Endothelial cell of umbilical vein (primary cell): ENCODE measurements at regions not wholly inside any gene's neighbourhood (a gene's known extent, or its start where the extent isn't known, plus 50 kb on each side); places are given as distances from the start of the nearest gene placed in this dataset.

Experiments
- BruUV-seq: library from RNA; stranded (reverse); fragments of 400-500 nt; replicated peaks from 2 replicates; lab custom pipeline; 2021; lab: Mats Ljungman, UMichigan
- CTCF ChIA-PET: fragments of 300-600, 350-600 bp; sonication (Branson Sonifier 250); formaldehyde crosslinking; loops from one replicate; lab custom pipeline; 2021; ENCODE audit warnings: antibody characterized with exemption, inconsistent platforms; lab: Charles Lee
- POLR2A ChIA-PET: fragments of 300-600, 350-600 bp; sonication (Branson Sonifier 250); formaldehyde crosslinking; loops from one replicate; lab custom pipeline; 2021; ENCODE audit warnings: antibody characterized with exemption, inconsistent platforms; lab: Charles Lee
- DNase-seq: peaks from one replicate; pipeline ENCODE4 v3.0.0-alpha.2; 2011; ENCODE audit warnings: low read depth, low spot score
- FAIRE-seq: peaks from 2 replicates; lab custom pipeline; 2011; peaks lifted over from hg19 to GRCh38; lab: Jason Lieb, UNC
- H2AFZ ChIP-seq: 2 replicates; pipeline ENCODE4 v1.6.0; 2012; ENCODE audit warnings: low read depth, low read length, control low read depth, inconsistent platforms
- H3K27ac ChIP-seq: 2 replicates; pipeline ENCODE4 v1.5.1; 2011; ENCODE audit warnings: low read depth, mild to moderate bottlenecking, control low read depth, low read length, moderate library complexity; ENCODE audit not compliant: insufficient read depth
- H3K27me3 ChIP-seq, 2 experiments: 2 replicates each; pipeline versions ENCODE4 v1.6.0 to v1.6.1; 2011; ENCODE audit warnings: low read length in 2 of 2, mixed read lengths in 1 of 2; ENCODE audit not compliant: control insufficient read depth in 2 of 2, insufficient read depth in 2 of 2
- H3K36me3 ChIP-seq, 2 experiments: 2 replicates in 1 of 2; 3 replicates in 1 of 2; pipeline ENCODE4 v1.5.1; 2011; ENCODE audit warnings: low read length in 2 of 2, mild to moderate bottlenecking in 1 of 2, moderate library complexity in 1 of 2; ENCODE audit not compliant: control insufficient read depth in 2 of 2, insufficient read depth in 2 of 2; ENCODE audit errors: extremely low read depth in 1 of 2
- H3K4me1 ChIP-seq: 3 replicates; pipeline ENCODE4 v1.5.1; 2011; ENCODE audit warnings: mild to moderate bottlenecking, low read length; ENCODE audit not compliant: control insufficient read depth, insufficient read depth; ENCODE audit errors: extremely low read depth
- H3K4me2 ChIP-seq: 2 replicates; pipeline ENCODE4 v1.6.1; 2011; ENCODE audit warnings: low read length, control low read depth, mixed read lengths; ENCODE audit not compliant: insufficient read depth
- H3K4me3 ChIP-seq, 3 experiments: fragments of 200-600 bp in 1 of 3; sonication (generic), shearing (Covaris generic) in 1 of 3; replicated peaks in 1 of 3; 2 replicates each; pipeline ENCODE4 v1.5.1; 2011 to 2016; ENCODE audit warnings: control low read depth in 3 of 3, low read length in 3 of 3, mild to moderate bottlenecking in 2 of 3, inconsistent platforms in 1 of 3, low read depth in 1 of 3, moderate library complexity in 1 of 3; ENCODE audit not compliant: insufficient read depth in 1 of 3
- H3K79me2 ChIP-seq: 2 replicates; pipeline ENCODE4 v1.6.0; 2012; ENCODE audit warnings: low read length, inconsistent platforms; ENCODE audit not compliant: control insufficient read depth, insufficient read depth
- H3K9ac ChIP-seq: replicated peaks from 2 replicates; pipeline ENCODE3; 2011; ENCODE audit warnings: low read length, control low read depth; ENCODE audit not compliant: insufficient read depth; ENCODE audit errors: extremely low read depth
- H3K9me1 ChIP-seq: replicated peaks from 3 replicates; pipeline ENCODE4 v1.6.0; 2011; ENCODE audit warnings: mild to moderate bottlenecking, low read length; ENCODE audit not compliant: control insufficient read depth, insufficient read depth; ENCODE audit errors: extremely low read depth
- H3K9me3 ChIP-seq: replicated peaks from 2 replicates; pipeline ENCODE4 v1.5.1; 2012; ENCODE audit warnings: low read length, inconsistent platforms; ENCODE audit not compliant: control insufficient read depth, insufficient read depth
- H4K20me1 ChIP-seq: replicated peaks from 2 replicates; pipeline ENCODE3; 2011; ENCODE audit warnings: mild to moderate bottlenecking, low read length; ENCODE audit not compliant: control insufficient read depth, insufficient read depth; ENCODE audit errors: extremely low read depth
- EZH2 ChIP-seq: IDR thresholded peaks from 2 replicates; pipeline ENCODE4 v1.6.1; 2012; ENCODE audit warnings: borderline replicate concordance, low read depth, mild to moderate bottlenecking, moderate library complexity, low read length, inconsistent platforms; ENCODE audit not compliant: severe bottlenecking
- FOS ChIP-seq: IDR thresholded peaks from 2 replicates; pipeline ENCODE4 v1.6.1; 2011; ENCODE audit warnings: mild to moderate bottlenecking, low read length, moderate library complexity, borderline replicate concordance; ENCODE audit not compliant: insufficient read depth
- GATA2 ChIP-seq: IDR thresholded peaks from 2 replicates; pipeline ENCODE4 v1.7.0; 2011; ENCODE audit warnings: low read depth, mild to moderate bottlenecking, moderate library complexity, mixed read lengths, low read length; ENCODE audit not compliant: insufficient read length, insufficient read depth
- JUN ChIP-seq: IDR thresholded peaks from 2 replicates; pipeline ENCODE4 v1.6.1; 2011; ENCODE audit warnings: borderline replicate concordance, low read depth; ENCODE audit not compliant: insufficient read length, insufficient read depth
- MYC ChIP-seq: IDR thresholded peaks from one replicate; pipeline ENCODE4 v1.6.1; 2011; ENCODE audit warnings: mild to moderate bottlenecking, low read depth, low read length
- POLR2A ChIP-seq: IDR thresholded peaks from 2 replicates; pipeline ENCODE4 v1.6.1; 2012; ENCODE audit warnings: low read depth, mild to moderate bottlenecking, control low read depth, low read length
- POLR2AphosphoS5 ChIP-seq: IDR thresholded peaks from 2 replicates; pipeline ENCODE4 v1.6.1; 2012; ENCODE audit warnings: low read depth, mild to moderate bottlenecking, control low read depth, low read length, moderate library complexity; ENCODE audit not compliant: insufficient read depth
- dilution Hi-C: fragments of 300-500 bp; cut with MboI; formaldehyde crosslinking; loops from one replicate; pipeline ENCODE4 v1.15.0; 2019; ENCODE audit warnings: low sequenced_read_pairs; ENCODE audit not compliant: extremely low pct_ligation_motif_present
- intact Hi-C: fragments of 100-400 bp; cut with micrococcal nuclease; formaldehyde crosslinking; loops from one replicate; pipeline ENCODE4 v1.10.0; 2022
- TF ChIP-seq, protein P1 (sequence below), 2 donors: IDR thresholded peaks; 1 replicate in 1 of 2; 2 replicates in 1 of 2; pipeline ENCODE4 v1.5.1; 2011; ENCODE audit warnings: low read length in 2 of 2, mild to moderate bottlenecking in 2 of 2, moderate library complexity in 2 of 2, control low read depth in 1 of 2, inconsistent platforms in 1 of 2, low read depth in 1 of 2; ENCODE audit not compliant: insufficient read depth in 1 of 2; ENCODE audit errors: extremely low read depth in 1 of 2
- TF ChIP-seq, protein P2 (sequence below): IDR thresholded peaks from 2 replicates; pipeline ENCODE4 v1.6.1; 2011; ENCODE audit not compliant: insufficient read depth, insufficient read length

DNA sequence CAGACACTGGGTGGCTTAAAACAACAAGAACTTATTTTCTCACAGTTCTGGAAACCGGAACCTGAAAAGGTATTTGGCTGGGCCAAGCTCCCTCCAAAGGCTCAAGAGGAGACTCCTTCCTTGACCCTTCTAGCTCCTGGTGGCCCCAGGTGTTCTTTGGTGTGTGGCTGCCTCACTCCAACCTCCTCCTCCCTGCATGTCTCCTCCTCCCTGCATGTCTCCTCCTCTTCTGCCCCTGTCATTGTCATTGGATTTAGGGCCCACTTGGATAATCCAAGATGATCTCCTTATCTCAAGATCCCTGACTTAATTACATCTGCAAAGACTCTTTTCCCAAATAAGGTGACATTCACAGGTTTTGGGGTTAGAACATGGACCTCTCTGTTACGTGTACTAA, 69.8 kb upstream of the MFGE8 start:
- H3K4me3 ChIP-seq: no peak overlapping the region
- no peaks in the 10 kb centered on the region for H4K20me1 ChIP-seq
- no peaks in the 10 kb centered on the region for H3K9me1 ChIP-seq
- FAIRE-seq: no peak
- dilution Hi-C loops: no loop called here
- H2AFZ ChIP-seq: no peak overlapping the region
- no TSS peak for BruUV-seq
- no peaks in the 10 kb centered on the region for H3K36me3 ChIP-seq
- H3K79me2 ChIP-seq: no peaks in the 10 kb centered on the region
- no peak overlapping the region for H3K4me2 ChIP-seq
- no peak for DNase-seq
- H3K27ac ChIP-seq: no peak overlapping the region
- CTCF ChIA-PET: interaction anchor here (1.7 kb wide), 1 partner anchor 11 kb away, joined by 4 read pairs; no protein-coding TSS in a partner anchor
- no peaks in the 10 kb centered on the region for H3K9me3 ChIP-seq
- intact Hi-C loops: no loop called here
- no peaks in the 10 kb centered on the region for H3K4me1 ChIP-seq
- H3K9ac ChIP-seq: no peak overlapping the region
- no peaks in the 10 kb centered on the region for H3K27me3 ChIP-seq
- POLR2A ChIA-PET: no interaction called here
- TF ChIP-seq JUN (no peak), FOS (no peak), GATA2 (no peak)
- TF ChIP-seq, protein P1, sequence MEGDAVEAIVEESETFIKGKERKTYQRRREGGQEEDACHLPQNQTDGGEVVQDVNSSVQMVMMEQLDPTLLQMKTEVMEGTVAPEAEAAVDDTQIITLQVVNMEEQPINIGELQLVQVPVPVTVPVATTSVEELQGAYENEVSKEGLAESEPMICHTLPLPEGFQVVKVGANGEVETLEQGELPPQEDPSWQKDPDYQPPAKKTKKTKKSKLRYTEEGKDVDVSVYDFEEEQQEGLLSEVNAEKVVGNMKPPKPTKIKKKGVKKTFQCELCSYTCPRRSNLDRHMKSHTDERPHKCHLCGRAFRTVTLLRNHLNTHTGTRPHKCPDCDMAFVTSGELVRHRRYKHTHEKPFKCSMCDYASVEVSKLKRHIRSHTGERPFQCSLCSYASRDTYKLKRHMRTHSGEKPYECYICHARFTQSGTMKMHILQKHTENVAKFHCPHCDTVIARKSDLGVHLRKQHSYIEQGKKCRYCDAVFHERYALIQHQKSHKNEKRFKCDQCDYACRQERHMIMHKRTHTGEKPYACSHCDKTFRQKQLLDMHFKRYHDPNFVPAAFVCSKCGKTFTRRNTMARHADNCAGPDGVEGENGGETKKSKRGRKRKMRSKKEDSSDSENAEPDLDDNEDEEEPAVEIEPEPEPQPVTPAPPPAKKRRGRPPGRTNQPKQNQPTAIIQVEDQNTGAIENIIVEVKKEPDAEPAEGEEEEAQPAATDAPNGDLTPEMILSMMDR (IDR thresholded peaks at IDR 0.05; ENCODE audit: extremely low read depth in 1 of 2, insufficient read depth in 1 of 2, low read depth in 1 of 2, low read length in 2 of 2): no peak

DNA sequence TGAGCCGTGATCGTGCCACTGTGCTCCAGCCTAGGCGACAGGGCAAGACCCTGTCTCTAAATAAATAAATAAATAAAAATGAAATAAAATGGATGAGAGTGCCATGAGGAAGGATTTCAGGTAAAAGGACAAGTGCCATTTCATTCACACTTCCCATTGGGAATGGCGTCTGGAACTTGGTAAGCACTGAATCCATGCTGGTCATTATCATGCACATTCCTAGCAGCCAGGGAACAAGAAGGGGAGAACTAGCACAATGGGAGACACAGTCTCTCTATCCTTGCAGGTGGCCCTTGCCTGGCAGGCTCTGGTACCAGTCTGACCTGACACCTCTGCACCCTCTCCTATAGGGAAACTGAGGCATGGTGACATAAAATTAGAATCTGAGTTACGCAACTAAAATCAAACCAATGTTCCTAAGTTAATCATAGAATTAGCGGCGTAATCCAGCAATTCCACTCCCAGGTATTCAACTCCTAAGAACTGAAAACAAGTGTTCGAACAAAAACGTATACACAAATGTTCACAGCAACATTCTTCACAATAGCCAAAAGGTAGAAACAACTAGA, 70.8 kb upstream of the MFGE8 start:
- Histone ChIP-seq H2AFZ (no peak overlapping the region), H3K27me3 (no peaks in the 10 kb centered on the region), H3K27ac (no peak overlapping the region), H3K4me3 (no peak overlapping the region), H3K9ac (no peak overlapping the region), H3K4me1 (no peaks in the 10 kb centered on the region), H3K4me2 (no peak overlapping the region), H3K36me3 (no peaks in the 10 kb centered on the region), H3K9me3 (no peaks in the 10 kb centered on the region), H3K9me1 (no peaks in the 10 kb centered on the region), H3K79me2 (no peaks in the 10 kb centered on the region), H4K20me1 (no peaks in the 10 kb centered on the region)
- ChIA-PET CTCF (no interaction called here), POLR2A (no interaction called here)
- intact Hi-C loops: no loop called here
- TF ChIP-seq, protein P1 (IDR thresholded peaks at IDR 0.05; ENCODE audit: extremely low read depth in 1 of 2, insufficient read depth in 1 of 2, low read depth in 1 of 2, low read length in 2 of 2): no peak
- no peak for TF ChIP-seq FOS
- TF ChIP-seq GATA2: no peak
- TF ChIP-seq JUN: no peak
- TF ChIP-seq EZH2: no peak
- no peak for TF ChIP-seq MYC
- TF ChIP-seq, protein P2, sequence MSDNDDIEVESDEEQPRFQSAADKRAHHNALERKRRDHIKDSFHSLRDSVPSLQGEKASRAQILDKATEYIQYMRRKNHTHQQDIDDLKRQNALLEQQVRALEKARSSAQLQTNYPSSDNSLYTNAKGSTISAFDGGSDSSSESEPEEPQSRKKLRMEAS: no peak
- TF ChIP-seq POLR2A: no peak
- no peak for TF ChIP-seq POLR2AphosphoS5
- no TSS peak for BruUV-seq
- FAIRE-seq (no peak), DNase-seq (no peak)
- dilution Hi-C loops: no loop called here
